KMS-11 (cell line): ENCODE measurements at regions not wholly inside any gene's neighbourhood (a gene's known extent, or its start where the extent isn't known, plus 50 kb on each side); places are given as distances from the start of the nearest gene placed in this dataset.

Experiments
- H2AFZ ChIP-seq: fragments of 200-600 bp; sonication (generic); 2 replicates; pipeline ENCODE4 v1.6.1; 2016; ENCODE audit warnings: antibody characterized with exemption, mixed run types, low read depth
- H3K27ac ChIP-seq: fragments of 200-600 bp; sonication (generic); 2 replicates; pipeline ENCODE4 v1.6.1; 2016; ENCODE audit warnings: mild to moderate bottlenecking, mixed run types
- H3K27me3 ChIP-seq: fragments of 200-600 bp; sonication (generic); 2 replicates; pipeline ENCODE4 v1.6.1; 2017; ENCODE audit warnings: mild to moderate bottlenecking, low read depth, mixed run types, moderate library complexity; ENCODE audit not compliant: insufficient read depth
- H3K36me3 ChIP-seq: fragments of 200-600 bp; sonication (generic); 2 replicates; pipeline ENCODE4 v1.6.1; 2017; ENCODE audit warnings: mild to moderate bottlenecking, mixed run types; ENCODE audit not compliant: insufficient read depth
- H3K4me1 ChIP-seq: fragments of 200-600 bp; sonication (generic); 2 replicates; pipeline ENCODE4 v1.6.1; 2016; ENCODE audit warnings: mild to moderate bottlenecking, low read depth, mixed run types; ENCODE audit not compliant: poor library complexity, severe bottlenecking
- H3K4me2 ChIP-seq: fragments of 200-600 bp; sonication (generic); 2 replicates; pipeline ENCODE4 v1.7.0; 2016; ENCODE audit warnings: mild to moderate bottlenecking, mixed run types
- H3K4me3 ChIP-seq: fragments of 200-600 bp; sonication (generic); IDR thresholded peaks from 2 replicates; pipeline ENCODE4 v1.6.1; 2017; ENCODE audit warnings: low read depth, low read length, mixed read lengths; ENCODE audit not compliant: insufficient read depth
- H3K79me2 ChIP-seq: fragments of 200-600 bp; sonication (generic); 2 replicates; pipeline ENCODE4 v1.6.1; 2016; ENCODE audit warnings: low read depth, mixed run types; ENCODE audit not compliant: insufficient read depth
- H3K9ac ChIP-seq: fragments of 200-600 bp; sonication (generic); 2 replicates; pipeline ENCODE4 v1.6.1; 2016; ENCODE audit warnings: mild to moderate bottlenecking, mixed run types
- H4K20me1 ChIP-seq: fragments of 200-600 bp; sonication (generic); 2 replicates; pipeline ENCODE4 v1.6.1; 2016; ENCODE audit warnings: mild to moderate bottlenecking, mixed run types; ENCODE audit not compliant: insufficient read depth
- TF ChIP-seq, protein P1 (sequence below): fragments of 200-600 bp; sonication (generic); conservative IDR thresholded peaks from 2 replicates; pipeline ENCODE4 v1.6.1; 2017; ENCODE audit warnings: low read depth, mild to moderate bottlenecking, antibody characterized with exemption, low read length, moderate library complexity, mixed read lengths

DNA sequence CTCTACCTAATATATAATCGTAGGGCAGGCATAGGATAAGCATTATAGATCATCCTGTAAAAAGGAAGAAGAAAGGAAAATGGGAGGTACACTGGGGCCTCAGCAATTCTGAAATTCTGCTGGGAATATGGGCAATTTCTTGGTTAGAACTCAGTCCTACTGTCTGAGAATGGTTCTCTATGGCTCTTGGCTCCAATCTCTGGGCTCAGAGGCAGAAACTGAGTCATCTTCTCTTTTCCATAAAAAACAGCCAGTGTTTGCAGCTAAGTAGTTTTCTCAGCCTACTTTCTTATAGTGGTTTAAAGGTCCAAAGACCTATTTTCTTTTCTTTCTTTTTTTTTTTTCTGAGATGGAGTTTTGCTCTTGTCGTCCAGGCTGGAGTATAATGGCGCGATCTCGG is 135.8 kb upstream of the ZBED5 start:
- Histone ChIP-seq H3K4me1 (no peaks in the 10 kb centered on the region), H3K4me2 (no peak overlapping the region), H3K9ac (no peak overlapping the region), H2AFZ (no peak overlapping the region), H4K20me1 (no peaks in the 10 kb centered on the region), H3K4me3 (no peak overlapping the region), H3K27ac (no peak overlapping the region), H3K27me3 (no peaks in the 10 kb centered on the region), H3K36me3 (no peaks in the 10 kb centered on the region), H3K79me2 (no peaks in the 10 kb centered on the region)
- TF ChIP-seq, protein P1, sequence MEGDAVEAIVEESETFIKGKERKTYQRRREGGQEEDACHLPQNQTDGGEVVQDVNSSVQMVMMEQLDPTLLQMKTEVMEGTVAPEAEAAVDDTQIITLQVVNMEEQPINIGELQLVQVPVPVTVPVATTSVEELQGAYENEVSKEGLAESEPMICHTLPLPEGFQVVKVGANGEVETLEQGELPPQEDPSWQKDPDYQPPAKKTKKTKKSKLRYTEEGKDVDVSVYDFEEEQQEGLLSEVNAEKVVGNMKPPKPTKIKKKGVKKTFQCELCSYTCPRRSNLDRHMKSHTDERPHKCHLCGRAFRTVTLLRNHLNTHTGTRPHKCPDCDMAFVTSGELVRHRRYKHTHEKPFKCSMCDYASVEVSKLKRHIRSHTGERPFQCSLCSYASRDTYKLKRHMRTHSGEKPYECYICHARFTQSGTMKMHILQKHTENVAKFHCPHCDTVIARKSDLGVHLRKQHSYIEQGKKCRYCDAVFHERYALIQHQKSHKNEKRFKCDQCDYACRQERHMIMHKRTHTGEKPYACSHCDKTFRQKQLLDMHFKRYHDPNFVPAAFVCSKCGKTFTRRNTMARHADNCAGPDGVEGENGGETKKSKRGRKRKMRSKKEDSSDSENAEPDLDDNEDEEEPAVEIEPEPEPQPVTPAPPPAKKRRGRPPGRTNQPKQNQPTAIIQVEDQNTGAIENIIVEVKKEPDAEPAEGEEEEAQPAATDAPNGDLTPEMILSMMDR: no peak

DNA sequence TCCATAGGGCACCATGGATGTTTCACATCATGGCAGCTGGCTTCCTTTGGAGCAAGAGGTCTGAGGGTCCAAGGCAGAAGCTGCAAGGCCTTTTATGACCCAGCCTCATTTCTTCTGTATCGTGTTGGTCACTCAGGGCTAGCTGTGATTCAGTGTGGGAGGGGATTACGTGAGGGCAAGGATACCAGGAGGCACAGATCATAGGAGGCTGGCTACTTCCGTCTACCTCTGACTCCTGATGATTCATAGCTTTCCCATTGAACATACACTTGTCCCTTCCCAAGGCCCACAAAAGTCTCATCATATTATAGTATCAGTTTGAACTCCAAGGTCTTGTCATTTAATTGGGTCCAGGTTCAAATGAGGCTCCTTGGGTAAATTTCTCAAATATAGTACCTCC is 135.3 kb upstream of the ZBED5 start:
- no peak overlapping the region for H2AFZ ChIP-seq
- no peak overlapping the region for H3K27ac ChIP-seq
- no peaks in the 10 kb centered on the region for H4K20me1 ChIP-seq
- H3K9ac ChIP-seq: no peak overlapping the region
- TF ChIP-seq, protein P1: no peak
- no peaks in the 10 kb centered on the region for H3K4me1 ChIP-seq
- no peak overlapping the region for H3K4me2 ChIP-seq
- no peaks in the 10 kb centered on the region for H3K27me3 ChIP-seq
- H3K36me3 ChIP-seq: no peaks in the 10 kb centered on the region
- H3K79me2 ChIP-seq: no peaks in the 10 kb centered on the region
- no peak overlapping the region for H3K4me3 ChIP-seq

DNA sequence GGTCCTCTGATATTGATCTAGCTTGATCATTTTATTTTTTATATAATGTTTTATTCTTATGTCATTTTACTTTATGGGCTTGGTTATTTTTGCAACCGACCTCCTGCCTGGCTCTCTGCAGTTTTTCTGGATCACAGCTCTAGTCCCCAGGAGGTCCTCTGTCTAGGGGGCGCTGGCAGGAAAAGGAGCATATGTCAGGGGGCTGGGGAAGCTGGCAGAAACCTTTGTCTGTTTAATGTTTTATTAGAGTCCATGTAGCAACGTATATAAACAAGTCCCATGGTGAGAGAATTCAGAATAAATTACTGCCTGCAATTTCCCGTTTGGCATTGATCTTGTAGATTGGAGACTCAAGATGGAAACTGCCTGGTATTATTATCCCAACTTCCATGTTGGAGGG is 133.5 kb upstream of the ZBED5 start:
- Histone ChIP-seq H3K9ac (no peak overlapping the region), H3K27ac (no peak overlapping the region), H3K4me1 (no peaks in the 10 kb centered on the region), H3K36me3 (no peaks in the 10 kb centered on the region), H3K4me2 (no peak overlapping the region), H3K4me3 (no peak overlapping the region), H3K79me2 (no peaks in the 10 kb centered on the region), H3K27me3 (no peaks in the 10 kb centered on the region), H2AFZ (no peak overlapping the region), H4K20me1 (no peaks in the 10 kb centered on the region)
- TF ChIP-seq, protein P1: no peak

- H3K9ac ChIP-seq: no peak overlapping the region
- no peaks in the 10 kb centered on the region for H3K36me3 ChIP-seq
- no peaks in the 10 kb centered on the region for H3K79me2 ChIP-seq
- H3K27me3 ChIP-seq: no peaks in the 10 kb centered on the region
- no peak overlapping the region for H3K27ac ChIP-seq
- no peaks in the 10 kb centered on the region for H4K20me1 ChIP-seq
- H3K4me1 ChIP-seq: no peaks in the 10 kb centered on the region
- no peak overlapping the region for H2AFZ ChIP-seq
- H3K4me2 ChIP-seq: no peak overlapping the region
- TF ChIP-seq, protein P1: no peak
- no peak overlapping the region for H3K4me3 ChIP-seq
Observed at GRCh38 chr11:10990637-10991193, 132.9 kb upstream of the ZBED5 start.
